AML-193 (cell line): ENCODE measurements at regions not wholly inside any gene's neighbourhood (a gene's known extent, or its start where the extent isn't known, plus 50 kb on each side); places are given as distances from the start of the nearest gene placed in this dataset.
"Not testable (repeated sequence)": the region's sequence is repeated elsewhere in the genome, so short reads cannot be mapped to it uniquely, and the experiment has no call there.

Experiments used
- DNase-seq, 2 experiments: peaks; one replicate each; lab custom pipeline; 2025; lab: John Stamatoyannopoulos, UW

- no peak for DNase-seq
Observed at GRCh38 chr4:134867027-134867426, 665.4 kb upstream of the PABPC4L start.

- DNase-seq, result no peak
Observed at GRCh38 chr4:134865675-134866074, 664.1 kb upstream of the PABPC4L start.

- no peak for DNase-seq
Observed at GRCh38 chr4:134862116-134862515, 660.5 kb upstream of the PABPC4L start.

- DNase-seq, result no peak
Observed at GRCh38 chr4:134848681-134849080, 647.1 kb upstream of the PABPC4L start.

- DNase-seq, result not testable (repeated sequence)
Observed at GRCh38 chr4:134830741-134831140, 629.2 kb upstream of the PABPC4L start.

GRCh38 chr4:134812611-134813010 is 611.0 kb upstream of the PABPC4L start:
- no peak for DNase-seq

- DNase-seq, result no peak
Observed at GRCh38 chr4:134807231-134807745, 605.7 kb upstream of the PABPC4L start.

- DNase-seq, result no peak
Observed at GRCh38 chr4:134798573-134798972, 597.0 kb upstream of the PABPC4L start.

GRCh38 chr4:134787315-134787714 is 585.7 kb upstream of the PABPC4L start:
- DNase-seq, result no peak

- DNase-seq, result no peak
Observed at GRCh38 chr4:134780244-134780643, 578.7 kb upstream of the PABPC4L start.

GRCh38 chr4:134777606-134778005 is 576.0 kb upstream of the PABPC4L start:
- no peak for DNase-seq

GRCh38 chr4:134773497-134774000 is 572.0 kb upstream of the PABPC4L start:
- no peak for DNase-seq

GRCh38 chr4:134762053-134762452 is 560.5 kb upstream of the PABPC4L start:
- no peak for DNase-seq

GRCh38 chr4:134756421-134756820 is 554.8 kb upstream of the PABPC4L start:
- DNase-seq, result no peak

GRCh38 chr4:134754301-134755019 is 552.9 kb upstream of the PABPC4L start:
- DNase-seq, result no peak

GRCh38 chr4:134753390-134753789 is 551.8 kb upstream of the PABPC4L start:
- DNase-seq, result no peak

GRCh38 chr4:134747108-134747805 is 545.7 kb upstream of the PABPC4L start:
- DNase-seq, result no peak

GRCh38 chr4:134740290-134740689 is 538.7 kb upstream of the PABPC4L start:
- DNase-seq, result no peak

GRCh38 chr4:134735901-134736300 is 534.3 kb upstream of the PABPC4L start:
- DNase-seq, result no peak

GRCh38 chr4:134727696-134728095 is 526.1 kb upstream of the PABPC4L start:
- DNase-seq, result no peak

- DNase-seq, result no peak
Observed at GRCh38 chr4:134722306-134722705, 520.7 kb upstream of the PABPC4L start.

- no peak for DNase-seq
Observed at GRCh38 chr4:134720030-134720429, 518.4 kb upstream of the PABPC4L start.

- DNase-seq, result no peak
Observed at GRCh38 chr4:134708616-134709015, 507.0 kb upstream of the PABPC4L start.
